ENCODE measurements at regions not wholly inside any gene's neighbourhood (a gene's known extent, or its start where the extent isn't known, plus 50 kb on each side); places are given as distances from the start of the nearest gene placed in this dataset.

DNA sequence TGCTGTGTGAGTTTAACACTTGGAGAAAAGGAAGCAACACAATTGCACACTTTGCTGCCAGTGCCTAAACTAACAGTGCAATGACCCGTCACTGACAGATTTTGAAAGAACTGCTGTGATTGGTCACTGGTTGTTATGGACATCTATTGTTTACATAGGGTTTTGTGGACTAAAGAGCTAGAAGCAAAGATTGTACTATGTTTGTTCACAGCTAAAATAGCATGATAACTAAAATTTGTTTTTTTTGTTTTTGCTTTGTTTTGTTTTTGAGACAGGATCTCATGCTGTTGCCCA is 112.4 kb upstream of the GOLGA8J start:
- Mint-ChIP-seq H3K27me3 (ENCODE audit: low read depth) (peaks cover 63% of the 10 kb centered on the region), H3K4me1 (ENCODE audit: low read depth) (peaks cover 2% of the 10 kb centered on the region), H3K4me3 (no peak overlapping the region), H3K36me3 (ENCODE audit: insufficient read depth) (no peaks in the 10 kb centered on the region), H3K9me3 (peaks cover 12% of the 10 kb centered on the region)
- ATAC-seq (no peak), DNase-seq (no peak)

GRCh38 chr15:29969562-29970401 is 113.0 kb upstream of the GOLGA8J start:
- H3K27me3 Mint-ChIP-seq (ENCODE audit: low read depth), result peaks cover 63% of the 10 kb centered on the region
- no peak overlapping the region for H3K4me3 Mint-ChIP-seq
- DNase-seq (no peak), ATAC-seq (no peak)
- no peaks in the 10 kb centered on the region for H3K36me3 Mint-ChIP-seq (ENCODE audit: insufficient read depth)
- H3K9me3 Mint-ChIP-seq, result peaks cover 12% of the 10 kb centered on the region
- H3K4me1 Mint-ChIP-seq (ENCODE audit: low read depth), result peaks cover 2% of the 10 kb centered on the region

- DNase-seq, result no peak
- H3K9me3 Mint-ChIP-seq, result peaks cover 8% of the 10 kb centered on the region
- H3K36me3 Mint-ChIP-seq (ENCODE audit: insufficient read depth), result no peaks in the 10 kb centered on the region
- ATAC-seq, result no peak
- H3K4me1 Mint-ChIP-seq (ENCODE audit: low read depth), result peaks cover 2% of the 10 kb centered on the region
- peaks cover 63% of the 10 kb centered on the region for H3K27me3 Mint-ChIP-seq (ENCODE audit: low read depth)
- no peak overlapping the region for H3K4me3 Mint-ChIP-seq
These were observed 113.7 kb upstream of the GOLGA8J start for GRCh38 chr15:29968895-29969561.

DNA sequence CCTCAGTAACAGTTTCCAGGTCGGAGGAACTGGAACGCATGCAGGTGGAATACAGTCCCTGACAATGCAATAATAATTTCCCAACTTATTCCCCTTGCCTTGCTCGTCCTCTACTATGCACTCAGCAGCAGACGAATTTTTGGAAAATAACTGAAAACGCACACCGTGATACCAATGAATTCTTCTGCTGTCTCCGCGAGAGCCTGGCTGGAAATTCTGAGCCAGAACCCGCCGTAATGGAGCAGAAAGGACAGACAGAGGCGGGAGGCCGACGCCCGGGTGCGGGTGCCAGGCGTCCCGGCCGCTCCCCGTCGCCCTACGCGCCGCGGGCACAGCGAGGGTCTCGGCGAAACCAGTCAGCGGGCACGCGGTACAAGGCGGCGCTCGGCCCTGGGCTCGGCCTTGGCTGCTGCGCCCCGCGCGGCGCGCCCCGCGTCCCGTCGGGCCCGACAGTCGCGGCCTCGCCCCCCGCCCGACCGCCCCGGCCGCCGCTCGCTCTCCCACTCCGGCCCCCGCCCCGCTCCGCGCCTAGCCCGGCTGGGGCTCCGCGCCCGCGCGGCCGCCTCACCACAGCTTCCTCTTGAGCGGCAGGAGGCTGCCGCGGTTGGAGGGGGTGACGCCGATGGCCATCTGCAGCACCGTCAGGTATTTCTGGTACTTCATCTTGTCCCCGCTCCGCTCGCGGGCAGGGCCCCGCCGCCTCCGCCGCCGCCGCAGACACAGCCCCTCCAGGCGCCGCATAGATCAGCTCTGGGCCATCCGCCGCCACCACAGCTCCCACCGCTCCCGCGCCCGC is 114.5 kb upstream of the GOLGA8J start:
- Mint-ChIP-seq H3K36me3 (ENCODE audit: insufficient read depth) (no peaks in the 10 kb centered on the region), H3K4me3 (no peak overlapping the region), H3K9me3 (peaks cover 8% of the 10 kb centered on the region), H3K27me3 (ENCODE audit: low read depth) (peaks cover 63% of the 10 kb centered on the region), H3K4me1 (ENCODE audit: low read depth) (peaks cover 2% of the 10 kb centered on the region)
- DNase-seq (no peak), ATAC-seq (peak in 1 of 2 donors; percentile 37)

- Mint-ChIP-seq H3K27me3 (ENCODE audit: low read depth) (peaks cover 47% of the 10 kb centered on the region), H3K4me3 (no peak overlapping the region), H3K9me3 (no peaks in the 10 kb centered on the region), H3K36me3 (ENCODE audit: insufficient read depth) (no peaks in the 10 kb centered on the region), H3K4me1 (ENCODE audit: low read depth) (no peaks in the 10 kb centered on the region)
- ATAC-seq (no peak), DNase-seq (no peak)
These were observed 120.3 kb upstream of the GOLGA8J start for GRCh38 chr15:29962407-29962806.

DNA sequence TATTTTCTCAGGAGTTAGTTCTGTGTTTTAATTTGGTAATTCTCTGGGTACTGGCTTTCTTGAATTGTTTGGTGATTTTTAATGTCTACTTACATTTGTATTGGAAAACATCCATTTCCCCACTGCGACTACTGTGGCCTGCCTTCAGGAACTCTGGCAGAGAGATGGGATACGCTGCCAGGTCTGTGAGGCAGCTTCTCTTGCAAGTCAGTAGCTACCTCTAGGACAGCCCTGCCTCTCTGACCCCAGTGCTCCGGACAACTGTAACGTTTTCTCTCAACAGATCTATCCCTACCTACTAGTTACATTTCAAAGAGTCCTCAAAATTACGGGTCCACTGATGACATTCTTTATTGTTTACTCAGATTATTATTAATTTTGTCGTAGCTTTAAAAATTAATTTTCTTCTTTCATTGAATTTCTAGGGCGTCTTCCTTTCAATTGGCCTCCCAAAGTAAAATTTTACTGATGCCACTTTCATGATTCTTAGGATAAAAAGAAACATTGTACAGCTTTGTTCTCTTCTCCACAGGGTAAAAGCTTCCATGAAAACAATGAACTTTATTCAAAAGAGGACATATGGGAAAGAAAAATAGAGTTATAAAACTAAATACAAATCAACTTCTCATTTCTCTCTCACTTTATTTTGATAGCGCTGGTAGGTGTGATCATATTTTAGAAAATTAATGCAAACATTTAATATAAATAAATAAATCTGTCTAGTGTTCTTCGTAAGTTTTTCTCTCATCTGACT is 123.2 kb upstream of the GOLGA8J start:
- DNase-seq, result no peak
- peaks cover 33% of the 10 kb centered on the region for H3K27me3 Mint-ChIP-seq (ENCODE audit: low read depth)
- no peak for ATAC-seq
- no peaks in the 10 kb centered on the region for H3K4me1 Mint-ChIP-seq (ENCODE audit: low read depth)
- no peaks in the 10 kb centered on the region for H3K9me3 Mint-ChIP-seq
- no peak overlapping the region for H3K4me3 Mint-ChIP-seq
- H3K36me3 Mint-ChIP-seq (ENCODE audit: insufficient read depth), result no peaks in the 10 kb centered on the region

DNA sequence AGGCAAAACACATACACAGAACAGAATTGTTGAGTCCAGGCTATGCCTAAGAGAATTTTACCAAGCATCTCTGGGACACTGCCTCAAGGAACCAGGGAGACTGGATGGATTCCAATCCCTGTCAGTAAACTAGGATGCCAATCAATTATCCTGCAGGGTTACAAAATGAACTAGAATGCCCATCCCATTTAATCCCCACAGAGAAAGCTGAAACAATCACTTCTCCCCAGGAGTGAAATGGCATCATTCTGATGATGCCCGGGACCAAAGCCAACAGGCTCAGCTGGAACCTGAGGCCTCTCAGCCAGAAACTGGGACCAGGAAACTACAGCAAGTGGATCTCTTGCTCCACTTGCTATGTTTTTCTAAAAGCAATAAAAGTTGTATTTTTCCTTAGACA is 130.0 kb upstream of the TJP1 start:
- Mint-ChIP-seq H3K36me3 (ENCODE audit: insufficient read depth) (no peaks in the 10 kb centered on the region), H3K9me3 (no peaks in the 10 kb centered on the region), H3K27me3 (ENCODE audit: low read depth) (peaks cover 6% of the 10 kb centered on the region), H3K4me1 (ENCODE audit: low read depth) (no peaks in the 10 kb centered on the region), H3K4me3 (no peak overlapping the region)
- no peak for ATAC-seq
- no peak for DNase-seq

- H3K4me1 Mint-ChIP-seq (ENCODE audit: low read depth), result no peaks in the 10 kb centered on the region
- H3K36me3 Mint-ChIP-seq (ENCODE audit: insufficient read depth), result no peaks in the 10 kb centered on the region
- peaks cover 1% of the 10 kb centered on the region for H3K27me3 Mint-ChIP-seq (ENCODE audit: low read depth)
- DNase-seq, result no peak
- H3K9me3 Mint-ChIP-seq, result no peaks in the 10 kb centered on the region
- H3K4me3 Mint-ChIP-seq, result no peak overlapping the region
- ATAC-seq, result no peak
These were observed 123.8 kb upstream of the TJP1 start for GRCh38 chr15:29945943-29946596.

GRCh38 chr15:29944925-29945324 is 122.7 kb upstream of the TJP1 start:
- Mint-ChIP-seq H3K36me3 (ENCODE audit: insufficient read depth) (no peaks in the 10 kb centered on the region), H3K4me1 (ENCODE audit: low read depth) (no peaks in the 10 kb centered on the region), H3K27me3 (ENCODE audit: low read depth) (peaks cover 2% of the 10 kb centered on the region), H3K9me3 (no peaks in the 10 kb centered on the region), H3K4me3 (no peak overlapping the region)
- DNase-seq (no peak), ATAC-seq (no peak)

DNA sequence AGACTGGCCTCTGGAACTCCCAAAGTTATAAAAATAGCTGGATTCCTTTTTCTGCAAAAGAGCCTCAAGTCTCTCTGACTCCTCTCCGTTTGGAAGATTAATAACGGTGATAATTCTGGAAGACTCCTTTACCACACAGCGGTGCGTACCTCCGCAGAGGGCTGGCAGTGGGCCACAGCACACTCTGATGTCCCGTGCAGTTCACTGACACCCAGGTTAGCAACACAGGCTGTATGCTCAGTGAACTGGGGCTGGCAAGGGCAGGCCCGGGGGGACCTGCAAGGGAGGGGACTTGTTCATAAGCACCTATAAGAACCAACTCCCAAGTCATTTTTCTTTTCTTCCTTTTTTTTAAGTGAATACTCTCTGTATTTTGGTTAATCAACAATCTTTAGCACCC is 120.3 kb upstream of the TJP1 start:
- ATAC-seq (no peak), DNase-seq (no peak)
- peaks cover 2% of the 10 kb centered on the region for H3K27me3 Mint-ChIP-seq (ENCODE audit: low read depth)
- no peaks in the 10 kb centered on the region for H3K36me3 Mint-ChIP-seq (ENCODE audit: insufficient read depth)
- no peaks in the 10 kb centered on the region for H3K9me3 Mint-ChIP-seq
- H3K4me3 Mint-ChIP-seq, result no peak overlapping the region
- no peaks in the 10 kb centered on the region for H3K4me1 Mint-ChIP-seq (ENCODE audit: low read depth)

DNA sequence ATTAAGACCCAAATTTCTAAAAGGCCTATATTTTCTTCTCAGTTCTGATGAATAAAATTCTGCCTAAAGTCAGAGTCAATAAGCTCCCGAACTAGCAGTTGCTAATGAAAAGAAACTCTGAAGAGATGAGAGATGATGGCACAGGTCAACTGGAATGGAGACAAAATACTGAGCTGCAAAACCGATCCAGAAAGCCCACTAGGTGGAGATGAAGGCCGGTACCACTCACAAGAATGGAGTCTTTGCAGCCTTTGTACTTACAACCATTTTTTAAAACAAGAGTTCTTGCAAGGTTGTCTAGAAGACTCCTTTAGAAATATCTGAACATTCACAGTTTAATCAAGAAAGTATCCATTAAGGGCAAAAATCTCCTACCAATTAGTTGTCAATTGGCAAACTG is 119.9 kb upstream of the TJP1 start:
- H3K9me3 Mint-ChIP-seq, result no peaks in the 10 kb centered on the region

GRCh38 chr15:29939404-29939803 is 117.1 kb upstream of the TJP1 start:
- DNase-seq, result no peak
- no peaks in the 10 kb centered on the region for H3K9me3 Mint-ChIP-seq

More for the DNA sequence above, 119.9 kb upstream of the TJP1 start:
- DNase-seq, result no peak
- ATAC-seq, result no peak
- Mint-ChIP-seq H3K36me3 (ENCODE audit: insufficient read depth) (no peaks in the 10 kb centered on the region), H3K4me1 (ENCODE audit: low read depth) (no peaks in the 10 kb centered on the region), H3K27me3 (ENCODE audit: low read depth) (peaks cover 2% of the 10 kb centered on the region), H3K4me3 (no peak overlapping the region)

DNA sequence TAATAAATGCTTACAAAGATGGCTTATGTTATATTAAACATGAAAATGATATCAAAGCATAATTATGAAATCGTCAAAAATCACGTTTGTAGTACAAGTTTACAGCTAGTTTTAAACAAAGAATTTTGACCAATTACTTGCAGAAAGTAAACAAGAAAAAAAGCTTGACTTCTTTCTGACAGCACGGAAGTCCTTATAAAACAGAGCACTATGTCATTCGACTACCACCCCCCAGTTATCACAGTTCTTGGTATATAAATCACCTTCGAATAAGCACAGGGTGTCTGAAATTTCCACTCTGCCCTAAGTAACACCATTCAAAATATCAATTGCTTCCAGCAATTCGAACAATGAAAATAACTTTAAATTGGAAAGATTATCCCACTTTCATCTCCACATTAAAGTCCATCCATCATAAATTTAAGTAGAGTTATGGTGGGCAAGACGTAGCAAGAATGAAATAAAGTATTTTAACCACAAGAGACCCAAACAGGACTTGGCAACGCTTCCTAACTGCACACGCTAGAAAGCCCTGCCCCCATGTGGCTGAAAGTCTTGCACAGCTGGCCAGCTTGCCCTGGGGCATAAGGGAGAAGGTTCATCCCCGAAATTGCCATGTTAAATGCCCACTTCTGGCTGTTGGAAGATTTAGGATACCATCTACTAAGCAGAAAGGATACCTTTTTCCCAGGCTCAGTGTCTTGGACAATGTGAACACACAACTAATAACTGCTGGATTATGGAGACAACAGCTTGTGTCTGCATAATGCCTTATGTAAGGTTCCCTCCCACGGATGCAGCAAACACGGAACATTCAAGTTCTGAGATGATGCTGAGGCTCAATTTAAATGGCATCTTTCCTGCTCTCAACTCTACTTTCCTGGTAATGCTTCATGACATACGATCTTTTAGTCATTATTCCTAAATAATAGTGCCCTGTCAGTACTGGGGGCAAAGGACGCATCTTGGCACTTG is 116.4 kb upstream of the TJP1 start:
- Mint-ChIP-seq H3K4me1 (ENCODE audit: low read depth) (no peaks in the 10 kb centered on the region), H3K36me3 (ENCODE audit: insufficient read depth) (no peaks in the 10 kb centered on the region), H3K9me3 (no peaks in the 10 kb centered on the region), H3K27me3 (ENCODE audit: low read depth) (peaks cover 11% of the 10 kb centered on the region), H3K4me3 (no peak overlapping the region)
- no peak for DNase-seq
- ATAC-seq, result no peak

More at GRCh38 chr15:29939404-29939803, 117.1 kb upstream of the TJP1 start:
- Mint-ChIP-seq H3K36me3 (ENCODE audit: insufficient read depth) (no peaks in the 10 kb centered on the region), H3K4me3 (no peak overlapping the region), H3K4me1 (ENCODE audit: low read depth) (no peaks in the 10 kb centered on the region), H3K27me3 (ENCODE audit: low read depth) (peaks cover 11% of the 10 kb centered on the region)
- ATAC-seq, result no peak

Measured in activated T-cell treated with anti-CD3 and anti-CD28 coated beads, Interleukin-2, amount 50 U/mL, for 4 hours (primary cell).